Activated T-helper 1 cell treated with anti-CD3 and anti-CD28 coated beads, Interleukin-12 subunit alpha, Interleukin-12 subunit beta, Interleukin-2, Interleukin-4 antibody, amounts not matched to agents 30 ng/mL and 10 ng/mL and 1 ng/mL, durations not matched to agents 14 hours and 24 hours and 36 hours (primary cell): ENCODE measurements at regions not wholly inside any gene's neighbourhood (a gene's known extent, or its start where the extent isn't known, plus 50 kb on each side); places are given as distances from the start of the nearest gene placed in this dataset.
"Not testable (repeated sequence)": the region's sequence is repeated elsewhere in the genome, so short reads cannot be mapped to it uniquely, and the experiment has no call there.

Experiments
- DNase-seq: peaks from one replicate; pipeline ENCODE4 v3.0.0; 2021; ENCODE audit warnings: low spot score
- H3K27ac Mint-ChIP-seq: one replicate; pipeline ENCODE4 v1.8.0; 2021; ENCODE audit warnings: mild to moderate bottlenecking, mixed read lengths
- H3K27me3 Mint-ChIP-seq: one replicate; pipeline ENCODE4 v1.8.0; 2022; ENCODE audit warnings: mild to moderate bottlenecking, moderate library complexity, mixed read lengths; ENCODE audit not compliant: insufficient read depth
- H3K36me3 Mint-ChIP-seq: one replicate; pipeline ENCODE4 v1.8.0; 2021; ENCODE audit warnings: low read depth, mixed read lengths
- H3K4me1 Mint-ChIP-seq: one replicate; pipeline ENCODE4 v1.8.0; 2021; ENCODE audit warnings: low read depth, mixed read lengths
- H3K4me3 Mint-ChIP-seq: one replicate; pipeline ENCODE4 v1.8.0; 2021; ENCODE audit warnings: mild to moderate bottlenecking, moderate library complexity, mixed read lengths
- H3K9me3 Mint-ChIP-seq: one replicate; pipeline ENCODE4 v1.8.0; 2021; ENCODE audit warnings: mixed read lengths
- intact Hi-C: fragments of 100-400 bp; cut with micrococcal nuclease; formaldehyde crosslinking; loops from one replicate; pipeline ENCODE4 v1.15.1; 2024

DNA sequence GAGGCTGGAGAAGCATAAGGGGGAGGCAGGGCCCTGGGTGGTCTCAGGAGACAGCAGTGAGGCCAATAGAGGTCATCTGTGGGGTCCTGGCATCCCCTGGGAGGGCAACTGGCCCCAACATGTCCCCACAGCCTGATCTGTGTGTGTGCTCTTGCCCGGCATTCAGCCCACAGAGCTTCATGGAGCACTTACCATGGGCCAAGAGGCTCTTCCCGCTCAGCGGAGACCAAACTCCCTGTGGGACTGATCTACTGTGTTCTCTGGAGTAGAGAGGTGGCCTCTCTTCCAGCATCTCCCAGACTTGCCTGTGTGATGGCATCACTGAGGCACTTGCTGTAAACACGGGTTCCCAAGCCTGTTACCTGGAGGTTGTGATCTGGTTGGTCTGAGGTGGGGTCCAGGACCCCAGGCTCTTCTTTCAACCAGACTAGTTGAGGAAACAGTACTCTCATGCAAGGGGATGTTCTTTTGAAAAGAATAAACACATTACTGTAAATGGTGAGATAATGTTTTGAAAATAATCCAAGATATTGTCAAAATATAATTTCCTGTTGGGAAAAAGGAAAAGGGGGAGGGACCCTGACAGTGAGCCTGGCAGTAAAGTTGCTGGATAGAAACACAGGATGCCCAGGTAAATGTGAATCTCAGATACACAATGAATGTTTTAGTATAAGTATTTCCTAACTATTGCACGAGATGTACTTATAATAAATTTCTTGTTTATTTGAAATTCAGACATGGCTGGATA is 67.6 kb downstream of the SOWAHC start:
- H3K27ac Mint-ChIP-seq = no peak overlapping the region
- H3K36me3 Mint-ChIP-seq = no peaks in the 10 kb centered on the region
- H3K27me3 Mint-ChIP-seq = peaks cover 19% of the 10 kb centered on the region
- no peak overlapping the region for H3K4me3 Mint-ChIP-seq
- no peaks in the 10 kb centered on the region for H3K9me3 Mint-ChIP-seq
- intact Hi-C loops = no loop called here
- no peaks in the 10 kb centered on the region for H3K4me1 Mint-ChIP-seq
- no peak for DNase-seq

DNA sequence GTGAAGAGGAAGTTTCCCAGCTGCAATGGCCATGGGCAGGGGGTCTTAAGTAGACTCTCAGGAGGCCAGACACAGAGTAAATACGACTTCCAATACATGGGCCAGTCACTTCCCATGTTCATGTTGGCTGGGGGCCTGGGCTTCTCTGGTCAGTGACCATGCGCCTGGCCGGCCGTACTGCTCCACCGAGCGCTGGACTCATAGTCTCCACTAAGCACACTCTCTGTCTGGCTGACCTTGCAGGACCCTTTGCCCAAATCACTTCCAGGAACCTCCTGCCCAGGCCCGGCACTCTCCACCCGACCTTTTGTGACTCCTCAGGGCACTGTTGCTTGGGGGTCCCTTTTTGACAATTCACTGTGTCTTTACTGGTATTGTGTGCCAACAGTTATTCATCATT is 69.3 kb downstream of the SOWAHC start:
- Mint-ChIP-seq H3K27ac (no peak overlapping the region), H3K4me3 (no peak overlapping the region), H3K4me1 (no peaks in the 10 kb centered on the region), H3K36me3 (no peaks in the 10 kb centered on the region), H3K9me3 (no peaks in the 10 kb centered on the region), H3K27me3 (peaks cover 13% of the 10 kb centered on the region)
- intact Hi-C loops = no loop called here
- no peak for DNase-seq

DNA sequence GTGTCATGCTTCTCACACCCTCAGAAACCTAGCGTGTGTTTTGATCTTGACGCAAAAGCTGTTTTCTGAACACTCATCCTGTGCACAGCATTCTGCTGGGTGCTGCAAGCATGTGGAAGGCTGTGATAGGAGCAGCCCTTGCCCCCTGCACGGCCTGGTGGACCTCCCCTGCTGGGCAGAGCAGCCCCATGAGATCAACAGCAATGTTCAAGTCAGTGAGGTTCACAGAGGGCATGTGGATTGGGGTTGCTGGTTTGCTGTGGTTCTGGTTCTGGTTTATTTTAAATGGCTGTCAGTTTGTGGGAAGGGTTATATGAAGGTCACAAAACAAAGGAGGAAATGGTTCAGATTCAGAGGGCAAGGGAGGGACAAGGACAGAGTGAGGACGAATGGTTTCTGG is 71.3 kb downstream of the SOWAHC start:
- Mint-ChIP-seq H3K4me1 (no peaks in the 10 kb centered on the region), H3K27ac (no peak overlapping the region), H3K36me3 (no peaks in the 10 kb centered on the region), H3K27me3 (peaks cover 6% of the 10 kb centered on the region), H3K9me3 (no peaks in the 10 kb centered on the region), H3K4me3 (no peak overlapping the region)
- intact Hi-C loops = no loop called here
- no peak for DNase-seq

DNA sequence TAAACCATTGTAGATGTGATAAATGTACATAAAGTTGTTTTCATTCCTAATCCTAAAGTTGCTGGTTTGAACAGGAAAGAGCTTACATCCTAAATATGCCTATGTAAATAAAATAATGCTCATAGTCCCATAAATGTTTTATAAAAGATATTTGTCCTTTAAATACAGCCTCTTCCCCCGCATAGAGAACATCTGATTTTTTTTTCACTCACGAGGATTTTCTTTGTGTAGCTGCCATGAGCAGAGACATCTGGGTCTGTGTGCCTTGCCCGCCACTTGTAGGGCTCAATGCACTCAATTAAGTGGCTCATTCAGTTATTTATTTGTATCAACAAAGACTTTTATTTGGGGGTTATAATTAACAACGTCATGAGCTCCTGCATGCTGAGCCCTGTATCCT is 72.8 kb downstream of the SOWAHC start:
- no peaks in the 10 kb centered on the region for H3K4me1 Mint-ChIP-seq
- no peak overlapping the region for H3K27ac Mint-ChIP-seq
- H3K36me3 Mint-ChIP-seq = no peaks in the 10 kb centered on the region
- no peaks in the 10 kb centered on the region for H3K9me3 Mint-ChIP-seq
- intact Hi-C loops = no loop called here
- H3K4me3 Mint-ChIP-seq = no peak overlapping the region
- H3K27me3 Mint-ChIP-seq = no peaks in the 10 kb centered on the region
- DNase-seq = no peak

DNA sequence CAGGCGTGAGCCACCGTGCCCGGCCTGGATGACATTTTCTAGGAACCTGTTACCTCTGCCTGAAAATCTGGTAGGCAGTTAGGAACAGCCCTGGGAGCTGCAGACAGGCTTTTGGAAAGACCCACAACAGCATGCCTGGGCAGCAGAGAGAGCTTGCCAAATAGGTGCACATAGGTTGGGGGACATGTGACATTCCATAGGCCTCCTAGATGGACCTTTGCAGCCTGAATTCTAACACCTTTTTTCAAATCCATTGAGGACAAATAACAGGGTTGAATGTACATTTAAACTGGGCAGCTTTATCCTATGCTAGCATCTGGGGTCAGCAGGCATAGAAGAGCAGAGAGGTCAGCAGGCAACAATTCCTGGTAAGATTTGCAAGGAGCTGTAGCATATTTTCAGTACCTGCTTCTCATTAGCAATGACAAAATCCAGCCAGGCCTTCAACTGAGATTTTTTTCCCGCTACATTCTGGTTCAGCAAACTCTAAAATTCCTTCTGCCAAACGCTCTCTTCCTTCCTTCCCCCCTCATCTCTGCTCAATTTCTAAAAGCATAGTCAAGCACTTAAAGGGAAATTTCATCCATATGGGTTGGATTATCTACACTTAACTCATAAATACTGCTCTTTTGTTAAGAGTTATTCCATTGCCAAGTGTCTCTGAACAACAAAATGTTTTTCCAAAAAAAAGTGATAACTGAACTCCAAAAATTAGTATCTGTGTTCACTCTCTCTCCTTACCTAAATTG is 75.2 kb downstream of the SOWAHC start:
- Mint-ChIP-seq H3K4me3 (no peak overlapping the region), H3K27ac (no peak overlapping the region), H3K36me3 (no peaks in the 10 kb centered on the region), H3K4me1 (no peaks in the 10 kb centered on the region), H3K9me3 (no peaks in the 10 kb centered on the region), H3K27me3 (no peaks in the 10 kb centered on the region)
- intact Hi-C loops = no loop called here
- no peak for DNase-seq

DNA sequence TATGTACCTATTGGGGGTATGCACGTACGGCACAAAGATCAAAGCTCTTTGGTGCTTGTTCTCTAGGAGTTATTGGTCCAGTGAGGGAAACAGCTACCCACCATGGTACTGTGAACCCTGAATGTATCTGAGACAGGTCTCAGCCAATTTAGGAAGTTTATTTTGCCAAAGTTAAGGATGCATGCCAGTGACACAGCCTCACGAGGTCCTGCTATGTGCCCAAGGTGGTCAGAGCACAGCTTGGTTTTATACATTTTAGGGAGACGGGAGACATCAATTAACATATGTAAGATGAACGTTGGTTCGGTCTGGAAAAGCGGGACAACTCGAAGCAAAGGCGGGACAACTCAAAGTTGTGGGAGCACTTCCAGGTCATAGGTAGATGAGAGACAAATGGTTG is 75.8 kb downstream of the SOWAHC start:
- Mint-ChIP-seq H3K27me3 (no peaks in the 10 kb centered on the region), H3K9me3 (no peaks in the 10 kb centered on the region), H3K4me3 (no peak overlapping the region), H3K4me1 (no peaks in the 10 kb centered on the region), H3K27ac (no peak overlapping the region), H3K36me3 (no peaks in the 10 kb centered on the region)
- intact Hi-C loops = no loop called here
- no peak for DNase-seq

DNA sequence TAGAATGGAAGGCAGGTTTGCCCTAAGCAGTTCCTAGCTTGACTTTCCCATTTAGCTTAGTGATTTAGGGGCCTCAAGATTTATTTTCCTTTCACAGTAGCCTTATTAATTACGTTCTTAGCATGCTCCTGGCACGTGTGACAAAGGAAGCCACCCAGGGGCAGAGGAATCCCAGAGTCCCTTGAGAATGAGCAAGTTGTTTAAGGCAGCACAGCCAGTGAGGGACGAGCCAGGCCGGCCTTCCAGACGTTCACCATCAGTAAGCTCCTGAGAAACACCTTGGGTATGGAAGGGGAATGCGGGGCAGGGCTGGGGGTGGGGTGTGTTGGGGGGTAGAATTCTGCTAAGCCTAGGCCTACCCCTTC is 76.3 kb downstream of the SOWAHC start:
- Mint-ChIP-seq H3K9me3 (no peaks in the 10 kb centered on the region), H3K4me1 (no peaks in the 10 kb centered on the region), H3K4me3 (no peak overlapping the region), H3K27me3 (no peaks in the 10 kb centered on the region), H3K36me3 (no peaks in the 10 kb centered on the region), H3K27ac (no peak overlapping the region)
- intact Hi-C loops = no loop called here
- DNase-seq = no peak

DNA sequence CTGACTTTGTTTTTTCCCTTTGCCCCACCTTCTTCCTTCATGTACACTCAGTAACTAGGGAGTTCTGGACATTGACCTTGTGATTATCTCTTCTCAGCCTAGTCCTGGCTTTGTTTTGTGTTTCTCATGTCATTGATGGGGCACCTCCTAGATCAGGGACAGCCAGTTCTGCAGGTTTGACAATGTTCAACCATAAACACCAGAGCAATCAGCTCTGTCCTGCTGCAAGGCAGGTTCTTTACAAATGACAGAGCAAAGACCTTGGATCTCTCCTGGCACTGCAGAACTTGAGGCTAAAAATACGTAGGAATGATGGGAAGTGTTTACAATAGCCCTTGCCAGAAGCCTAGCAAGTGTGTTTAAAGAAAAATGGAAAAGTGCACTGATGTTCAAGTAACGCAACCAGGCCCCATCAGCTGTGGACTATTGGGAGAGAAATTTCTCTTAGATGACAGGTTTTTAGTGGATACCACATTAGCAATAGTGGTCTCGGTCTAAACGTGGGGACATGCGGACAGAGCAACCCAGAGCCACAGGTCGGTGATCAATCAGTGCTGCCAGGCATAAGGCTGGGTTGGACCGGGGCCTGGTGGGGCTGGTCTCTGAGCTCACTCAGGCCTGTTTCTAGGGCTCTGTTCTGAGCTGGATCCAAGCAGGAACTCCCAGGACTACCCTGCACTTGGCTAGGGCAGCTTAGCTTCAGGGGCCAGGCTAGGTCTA is 76.8 kb downstream of the SOWAHC start:
- Mint-ChIP-seq H3K36me3 (no peaks in the 10 kb centered on the region), H3K9me3 (no peaks in the 10 kb centered on the region), H3K4me3 (no peak overlapping the region), H3K27ac (no peak overlapping the region), H3K4me1 (no peaks in the 10 kb centered on the region), H3K27me3 (peaks cover 2% of the 10 kb centered on the region)
- DNase-seq = no peak
- intact Hi-C loops = no loop called here

DNA sequence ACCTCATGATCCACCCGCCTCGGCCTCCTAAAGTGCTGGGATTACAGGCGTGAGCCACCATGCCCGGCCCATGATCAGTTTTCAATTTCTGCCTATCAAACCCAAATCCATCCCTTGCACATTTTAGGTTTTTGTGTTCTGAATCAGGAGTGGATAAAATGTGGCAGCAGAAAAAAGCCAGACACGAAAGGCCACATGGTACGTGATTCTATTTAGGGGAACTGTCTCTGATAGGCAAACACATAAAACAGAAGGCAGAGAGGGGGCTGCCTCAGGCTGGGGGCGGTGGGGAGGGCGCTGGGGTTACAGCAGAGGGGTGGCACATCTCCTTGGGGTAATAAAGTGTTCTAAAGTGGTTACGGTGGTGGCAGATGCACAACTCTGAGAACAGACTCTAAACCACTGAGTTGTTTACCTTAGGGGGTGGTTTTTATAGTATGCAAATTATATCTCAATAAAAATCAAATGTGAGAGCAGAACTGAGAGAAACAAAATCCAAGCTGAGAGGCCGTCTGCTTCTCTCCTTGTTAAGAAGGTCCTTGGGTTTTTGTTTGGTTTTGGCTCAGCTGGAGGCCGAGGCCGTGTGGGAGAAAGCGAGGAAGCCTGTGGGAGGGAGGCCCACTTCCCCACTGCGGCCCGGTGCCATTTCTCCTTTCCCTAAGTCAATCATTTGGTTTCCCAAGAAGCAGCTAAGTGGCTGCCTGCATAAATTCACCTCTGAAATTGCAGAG is 78.0 kb downstream of the SOWAHC start:
- H3K36me3 Mint-ChIP-seq = no peaks in the 10 kb centered on the region
- H3K27ac Mint-ChIP-seq = no peak overlapping the region
- H3K4me1 Mint-ChIP-seq = no peaks in the 10 kb centered on the region
- intact Hi-C loops = no loop called here
- H3K4me3 Mint-ChIP-seq = no peak overlapping the region
- DNase-seq = no peak
- peaks cover 2% of the 10 kb centered on the region for H3K27me3 Mint-ChIP-seq
- no peaks in the 10 kb centered on the region for H3K9me3 Mint-ChIP-seq

DNA sequence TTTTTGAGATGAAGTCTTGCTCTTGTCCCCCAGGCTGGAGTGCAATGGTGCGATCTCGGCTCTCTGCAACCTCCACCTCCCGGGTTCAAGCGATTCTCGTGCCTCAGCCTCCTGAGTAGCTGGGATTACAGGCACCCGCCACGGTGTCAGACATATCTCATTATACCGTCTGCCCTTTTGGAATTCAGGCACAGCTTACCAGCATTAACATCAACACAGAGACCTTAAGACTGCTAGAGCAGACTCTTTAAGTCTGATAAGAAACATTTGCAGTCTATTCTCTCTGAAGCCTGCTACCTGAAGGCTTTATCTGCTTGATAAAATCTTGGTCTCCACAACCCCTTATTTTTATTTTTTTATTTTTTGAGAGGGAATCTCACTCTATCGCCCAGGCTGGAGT is 78.7 kb downstream of the SOWAHC start:
- H3K27ac Mint-ChIP-seq, H3K27me3 Mint-ChIP-seq, H3K4me1 Mint-ChIP-seq, H3K36me3 Mint-ChIP-seq, DNase-seq, intact Hi-C loops, H3K4me3 Mint-ChIP-seq, H3K9me3 Mint-ChIP-seq: not testable (repeated sequence)

DNA sequence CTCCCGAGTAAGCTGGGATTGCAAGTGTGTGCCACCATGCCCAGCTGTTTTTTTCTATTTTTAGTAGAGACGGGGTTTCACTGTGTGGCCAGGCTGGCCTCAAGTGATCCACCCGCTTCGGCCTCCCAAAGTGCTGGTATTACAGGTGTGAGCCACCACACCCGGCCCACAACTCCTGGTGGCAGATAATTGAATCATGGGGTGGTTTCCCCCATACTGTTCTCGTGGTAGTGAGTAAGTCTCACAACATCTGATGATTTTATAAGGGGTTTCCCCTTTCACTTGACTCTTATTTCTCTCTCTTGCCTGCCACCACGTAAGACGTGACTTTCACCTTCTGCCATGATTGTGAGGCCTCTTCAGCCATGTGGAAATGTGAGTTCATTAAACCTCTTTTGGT is 79.1 kb downstream of the SOWAHC start:
- H3K27me3 Mint-ChIP-seq, DNase-seq, intact Hi-C loops, H3K36me3 Mint-ChIP-seq, H3K9me3 Mint-ChIP-seq, H3K27ac Mint-ChIP-seq, H3K4me3 Mint-ChIP-seq, H3K4me1 Mint-ChIP-seq: not testable (repeated sequence)

DNA sequence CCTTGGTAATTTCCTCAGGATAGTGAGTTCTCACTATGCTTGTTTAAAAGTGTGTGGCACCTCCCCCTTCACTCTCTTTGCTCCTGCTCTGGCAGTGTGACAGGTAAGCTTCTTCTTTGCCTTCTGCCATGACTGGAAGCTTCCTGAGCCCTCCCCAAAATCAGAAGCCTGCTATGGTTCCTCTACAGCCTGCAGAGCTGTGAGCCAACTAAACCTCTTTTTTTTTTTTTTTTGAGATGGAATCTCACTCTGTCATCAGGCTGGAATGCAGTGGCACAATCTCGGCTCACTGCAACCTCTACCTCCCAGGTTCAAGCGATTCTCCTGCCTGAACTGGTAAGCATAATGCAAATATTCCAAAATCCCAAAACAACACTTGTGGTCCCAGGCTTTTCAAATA is 80.0 kb downstream of the SOWAHC start:
- Mint-ChIP-seq H3K4me3 (no peak overlapping the region), H3K27me3 (peaks cover 2% of the 10 kb centered on the region), H3K27ac (no peak overlapping the region), H3K9me3 (no peaks in the 10 kb centered on the region), H3K4me1 (no peaks in the 10 kb centered on the region), H3K36me3 (no peaks in the 10 kb centered on the region)
- intact Hi-C loops = no loop called here
- no peak for DNase-seq

DNA sequence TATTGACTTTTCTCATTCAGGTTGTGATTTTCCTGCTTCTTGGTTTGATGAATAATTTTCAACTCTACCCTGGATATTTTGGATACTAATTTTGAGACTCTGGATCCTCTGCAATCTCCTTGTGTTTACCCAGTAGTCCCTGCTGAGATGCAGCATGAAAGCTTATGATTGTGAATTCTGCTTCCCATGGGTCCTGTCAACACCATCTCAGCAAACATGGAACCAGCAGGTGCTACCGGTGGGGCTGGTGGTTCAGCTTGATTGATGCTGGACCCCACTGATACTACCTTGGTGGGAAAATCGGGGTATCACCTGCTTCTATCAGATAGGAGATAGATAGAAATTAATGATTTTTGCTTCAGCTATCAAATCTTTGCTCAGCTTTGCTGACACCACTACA is 81.1 kb downstream of the SOWAHC start:
- no peak overlapping the region for H3K27ac Mint-ChIP-seq

More for the DNA sequence above, 81.1 kb downstream of the SOWAHC start:
- intact Hi-C loops = no loop called here
- H3K9me3 Mint-ChIP-seq = no peaks in the 10 kb centered on the region
- peaks cover 2% of the 10 kb centered on the region for H3K27me3 Mint-ChIP-seq
- no peak for DNase-seq
- H3K4me3 Mint-ChIP-seq = no peak overlapping the region
- H3K4me1 Mint-ChIP-seq = no peaks in the 10 kb centered on the region
- no peaks in the 10 kb centered on the region for H3K36me3 Mint-ChIP-seq
